Kidney tubule cell (primary cell): ENCODE measurements at regions not wholly inside any gene's neighbourhood (a gene's known extent, or its start where the extent isn't known, plus 50 kb on each side); places are given as distances from the start of the nearest gene placed in this dataset.

Experiments
- DNase-seq: peaks from one replicate; pipeline ENCODE4 v3.0.0-alpha.2; 2018; ENCODE audit warnings: low spot score

- DNase-seq: no peak
Observed at GRCh38 chr4:59243038-59243437, 1957.1 kb upstream of the ADGRL3 start.

- peak; percentile 19 for DNase-seq
Observed at GRCh38 chr4:59247032-59247431, 1953.1 kb upstream of the ADGRL3 start.

- no peak for DNase-seq
Observed at GRCh38 chr4:59248313-59248712, 1951.8 kb upstream of the ADGRL3 start.

GRCh38 chr4:59249110-59249509 is 1951.0 kb upstream of the ADGRL3 start:
- DNase-seq: no peak

GRCh38 chr4:59258002-59258401 is 1942.1 kb upstream of the ADGRL3 start:
- DNase-seq: no peak

- DNase-seq: no peak
Observed at GRCh38 chr4:59307609-59308008, 1892.5 kb upstream of the ADGRL3 start.

- no peak for DNase-seq
Observed at GRCh38 chr4:59314637-59315036, 1885.5 kb upstream of the ADGRL3 start.

- DNase-seq: no peak
Observed at GRCh38 chr4:59339631-59340030, 1860.5 kb upstream of the ADGRL3 start.

- no peak for DNase-seq
Observed at GRCh38 chr4:59341506-59341905, 1858.6 kb upstream of the ADGRL3 start.

- DNase-seq: no peak
Observed at GRCh38 chr4:59348949-59349348, 1851.2 kb upstream of the ADGRL3 start.

- DNase-seq: no peak
Observed at GRCh38 chr4:59369229-59369628, 1830.9 kb upstream of the ADGRL3 start.

- no peak for DNase-seq
Observed at GRCh38 chr4:59374416-59374815, 1825.7 kb upstream of the ADGRL3 start.

- DNase-seq: no peak
Observed at GRCh38 chr4:59380841-59381366, 1819.2 kb upstream of the ADGRL3 start.

GRCh38 chr4:59381591-59381990 is 1818.5 kb upstream of the ADGRL3 start:
- peak; percentile 1 for DNase-seq

- DNase-seq: no peak
Observed at GRCh38 chr4:59387759-59388758, 1812.1 kb upstream of the ADGRL3 start.

GRCh38 chr4:59393780-59394179 is 1806.3 kb upstream of the ADGRL3 start:
- DNase-seq: no peak

GRCh38 chr4:59400334-59400733 is 1799.8 kb upstream of the ADGRL3 start:
- no peak for DNase-seq

GRCh38 chr4:59409647-59410046 is 1790.5 kb upstream of the ADGRL3 start:
- DNase-seq: no peak

- DNase-seq: no peak
Observed at GRCh38 chr4:59412739-59413138, 1787.4 kb upstream of the ADGRL3 start.

GRCh38 chr4:59455751-59456150 is 1744.4 kb upstream of the ADGRL3 start:
- DNase-seq: peak; percentile 44

- DNase-seq: no peak
Observed at GRCh38 chr4:59457576-59457975, 1742.5 kb upstream of the ADGRL3 start.

GRCh38 chr4:59484944-59485343 is 1715.2 kb upstream of the ADGRL3 start:
- no peak for DNase-seq

GRCh38 chr4:59500103-59500502 is 1700.0 kb upstream of the ADGRL3 start:
- DNase-seq: no peak

GRCh38 chr4:59503731-59504130 is 1696.4 kb upstream of the ADGRL3 start:
- no peak for DNase-seq
